ENCODE measurements at regions not wholly inside any gene's neighbourhood (a gene's known extent, or its start where the extent isn't known, plus 50 kb on each side); places are given as distances from the start of the nearest gene placed in this dataset.
"Not testable (repeated sequence)": the region's sequence is repeated elsewhere in the genome, so short reads cannot be mapped to it uniquely, and the experiment has no call there.

DNA sequence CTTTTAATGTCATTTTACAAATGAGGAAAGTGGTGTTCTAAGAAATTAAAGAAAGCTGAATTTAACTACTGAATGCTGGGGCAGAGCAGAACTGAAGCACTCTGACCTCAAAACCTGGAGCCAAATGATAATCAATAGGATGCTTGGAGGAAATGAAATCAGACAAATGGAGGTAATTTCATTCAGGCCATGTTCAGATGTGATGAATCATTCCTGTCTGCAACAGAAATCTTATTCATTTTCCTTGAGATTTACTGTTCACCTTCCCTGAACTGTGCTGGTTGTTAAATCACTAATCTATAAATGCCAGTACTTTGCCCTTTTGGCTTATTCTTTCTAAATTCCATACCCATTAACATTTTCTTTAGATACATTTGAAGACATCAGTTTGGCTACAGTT, 85.6 kb upstream of the SNX7 start:
- H3K4me1 Mint-ChIP-seq (ENCODE audit: low read depth in 2 of 2): no peaks in the 10 kb centered on the region
- H3K27ac Mint-ChIP-seq: no peak overlapping the region
- no peak overlapping the region for H3K4me3 Mint-ChIP-seq
- DNase-seq (ENCODE audit: low spot score) (no peak), ATAC-seq (no peak)
- H3K9me3 Mint-ChIP-seq: peaks cover 3% of the 10 kb centered on the region
- H3K27me3 Mint-ChIP-seq: no peaks in the 10 kb centered on the region
- H3K36me3 Mint-ChIP-seq: no peaks in the 10 kb centered on the region

DNA sequence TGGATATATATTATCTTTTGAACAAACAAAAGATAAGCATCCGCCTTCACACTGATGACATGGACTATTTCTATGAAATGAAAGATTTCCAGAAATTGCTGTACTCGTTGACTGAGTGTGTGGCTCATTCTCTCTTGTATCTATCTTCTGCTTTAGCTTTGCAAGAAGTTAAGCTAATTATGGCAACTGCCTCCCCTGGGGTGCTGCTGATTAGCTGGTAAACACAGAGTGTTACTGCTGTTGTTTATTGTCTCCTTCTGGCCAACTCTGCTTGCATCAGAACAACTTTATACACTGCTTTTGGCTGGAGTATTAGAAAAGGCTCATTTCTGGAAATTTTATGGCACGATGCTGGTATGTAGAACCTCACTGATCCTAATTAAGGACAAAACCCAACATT, 95.6 kb upstream of the SNX7 start:
- no peak for ATAC-seq

DNA sequence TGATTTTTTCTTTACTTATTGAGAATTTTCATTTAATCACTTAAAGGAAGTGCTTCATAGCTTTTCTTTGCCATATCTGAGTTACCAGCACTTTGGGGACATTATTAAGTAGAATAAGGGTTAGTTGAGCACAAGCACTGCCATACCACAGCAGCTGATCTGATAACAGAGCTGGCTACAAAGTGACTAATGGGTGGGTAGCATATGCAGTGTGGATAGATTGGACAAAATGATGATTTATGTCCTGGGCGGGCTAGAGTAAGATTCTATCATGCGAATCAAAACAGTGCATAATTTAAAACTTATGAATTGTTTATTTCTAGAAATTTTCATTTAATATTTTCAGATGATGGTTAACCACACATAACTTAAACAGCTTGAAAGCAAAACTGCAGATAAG, 102.2 kb upstream of the SNX7 start:
- ATAC-seq (no peak), DNase-seq (ENCODE audit: low spot score) (no peak)
- peaks cover 15% of the 10 kb centered on the region for H3K9me3 Mint-ChIP-seq
- peaks cover 5% of the 10 kb centered on the region for H3K36me3 Mint-ChIP-seq
- no peak overlapping the region for H3K4me3 Mint-ChIP-seq
- H3K4me1 Mint-ChIP-seq (ENCODE audit: low read depth in 2 of 2): no peaks in the 10 kb centered on the region
- no peaks in the 10 kb centered on the region for H3K27me3 Mint-ChIP-seq
- no peak overlapping the region for H3K27ac Mint-ChIP-seq

More for the DNA sequence above, 95.6 kb upstream of the SNX7 start:
- peaks cover 5% of the 10 kb centered on the region for H3K36me3 Mint-ChIP-seq
- H3K27ac Mint-ChIP-seq: no peak overlapping the region
- peaks cover 23% of the 10 kb centered on the region for H3K9me3 Mint-ChIP-seq
- no peak overlapping the region for H3K4me3 Mint-ChIP-seq
- no peaks in the 10 kb centered on the region for H3K27me3 Mint-ChIP-seq
- no peak for DNase-seq (ENCODE audit: low spot score)
- no peaks in the 10 kb centered on the region for H3K4me1 Mint-ChIP-seq (ENCODE audit: low read depth in 2 of 2)

DNA sequence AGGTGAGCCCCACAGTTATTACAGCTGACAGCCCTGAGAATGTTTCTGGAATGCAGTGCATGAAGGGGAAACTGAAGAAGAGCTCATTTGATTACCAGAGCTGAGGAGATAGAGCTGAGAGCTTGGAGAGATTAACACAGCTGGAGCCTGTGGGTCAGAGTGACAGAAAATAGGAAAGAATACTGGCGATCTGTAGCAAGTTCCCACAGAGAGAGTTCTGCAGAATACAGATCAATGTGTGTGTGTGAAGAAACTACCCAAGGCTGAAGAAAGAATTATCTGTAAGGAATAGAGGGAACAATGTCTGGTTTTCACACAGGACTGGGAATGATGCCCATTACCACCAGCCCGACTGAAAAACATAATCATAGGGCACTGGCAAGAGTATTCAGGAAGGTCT, 103.6 kb upstream of the SNX7 start:
- H3K4me3 Mint-ChIP-seq: no peak overlapping the region
- H3K36me3 Mint-ChIP-seq: peaks cover 5% of the 10 kb centered on the region
- peaks cover 14% of the 10 kb centered on the region for H3K9me3 Mint-ChIP-seq
- no peak for ATAC-seq
- no peaks in the 10 kb centered on the region for H3K4me1 Mint-ChIP-seq (ENCODE audit: low read depth in 2 of 2)
- H3K27me3 Mint-ChIP-seq: no peaks in the 10 kb centered on the region
- H3K27ac Mint-ChIP-seq: no peak overlapping the region
- no peak for DNase-seq (ENCODE audit: low spot score)

DNA sequence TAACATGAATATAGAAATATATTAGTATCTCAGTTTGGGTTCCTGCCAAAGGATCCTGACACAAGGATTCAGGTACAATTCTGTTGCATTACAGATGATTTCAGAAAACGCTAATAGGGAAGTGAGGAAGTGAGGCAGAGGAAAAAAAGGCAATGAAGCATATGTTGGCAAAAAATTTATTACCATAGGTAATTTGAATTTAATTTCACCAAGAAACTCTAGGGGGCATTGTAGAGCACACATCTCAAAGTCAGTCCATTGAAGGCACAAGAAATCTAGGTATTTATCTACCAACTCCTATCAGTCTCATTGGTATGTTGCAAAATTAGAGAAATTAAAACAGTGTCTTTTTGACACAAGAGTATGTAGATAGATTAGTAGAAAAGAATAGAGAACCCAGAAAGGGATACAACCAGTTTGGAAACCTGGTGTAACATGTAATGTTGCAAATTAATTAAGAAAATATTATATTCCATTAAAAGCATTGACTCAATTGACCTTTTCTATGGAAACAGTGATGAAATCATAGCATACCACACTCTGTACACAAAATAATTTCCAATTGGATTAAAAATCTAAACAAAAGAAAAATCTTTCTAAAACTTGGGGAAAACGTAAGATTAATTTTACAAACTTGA, 104.9 kb upstream of the SNX7 start:
- H3K27ac Mint-ChIP-seq: no peak overlapping the region
- no peaks in the 10 kb centered on the region for H3K4me1 Mint-ChIP-seq (ENCODE audit: low read depth in 2 of 2)
- H3K9me3 Mint-ChIP-seq: peaks cover 8% of the 10 kb centered on the region
- H3K36me3 Mint-ChIP-seq: no peaks in the 10 kb centered on the region
- ATAC-seq (no peak), DNase-seq (ENCODE audit: low spot score) (no peak)
- H3K27me3 Mint-ChIP-seq: no peaks in the 10 kb centered on the region
- H3K4me3 Mint-ChIP-seq: no peak overlapping the region

DNA sequence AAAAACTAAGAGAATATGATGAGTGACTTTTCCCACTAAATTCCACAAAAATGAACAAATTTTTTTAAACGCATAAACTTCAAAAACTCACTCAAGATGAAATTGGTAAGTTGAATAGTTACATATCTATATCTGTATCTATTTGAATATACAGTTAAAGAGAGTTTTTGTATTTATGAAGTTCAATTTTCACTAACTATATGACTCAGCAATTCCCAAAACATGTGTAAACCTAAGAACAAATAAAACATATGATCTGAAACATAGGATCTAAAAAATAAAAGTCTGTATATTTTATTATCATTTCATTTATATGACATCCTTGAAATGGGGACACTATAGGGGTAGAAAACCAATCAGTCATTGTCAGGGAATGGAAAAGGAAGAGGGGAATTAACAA, 105.7 kb upstream of the SNX7 start:
- no peaks in the 10 kb centered on the region for H3K27me3 Mint-ChIP-seq

DNA sequence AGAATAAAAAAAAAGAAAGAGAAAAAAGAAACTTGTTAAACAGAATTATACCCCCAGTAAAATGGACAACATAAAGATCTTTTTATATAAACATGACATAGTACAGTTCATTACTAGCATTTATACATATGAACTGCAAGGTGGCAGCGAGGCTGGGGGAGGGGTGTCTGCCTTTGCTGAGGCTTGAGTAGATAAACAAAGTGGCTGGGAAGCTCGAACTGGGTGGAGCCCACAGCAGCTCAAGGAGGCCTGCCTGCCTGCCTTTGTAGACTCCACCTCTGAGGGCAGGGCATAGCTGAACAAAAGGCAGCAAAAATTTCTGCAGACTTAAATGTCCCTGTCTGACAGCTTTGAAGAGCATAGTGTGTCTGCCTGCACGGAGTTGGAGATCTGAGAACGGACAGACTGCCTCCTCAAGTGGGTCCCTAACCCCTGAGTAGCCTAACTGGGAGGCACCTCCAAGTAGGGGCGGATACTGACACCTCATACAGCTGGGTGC, 108.9 kb upstream of the SNX7 start:
- not testable (repeated sequence) for H3K27me3 Mint-ChIP-seq; H3K4me1 Mint-ChIP-seq (ENCODE audit: low read depth in 2 of 2); H3K27ac Mint-ChIP-seq; H3K9me3 Mint-ChIP-seq; ATAC-seq; H3K4me3 Mint-ChIP-seq; H3K36me3 Mint-ChIP-seq; DNase-seq (ENCODE audit: low spot score)

More for the DNA sequence above, 105.7 kb upstream of the SNX7 start:
- DNase-seq (ENCODE audit: low spot score) (no peak), ATAC-seq (no peak)
- no peak overlapping the region for H3K4me3 Mint-ChIP-seq
- H3K27ac Mint-ChIP-seq: no peak overlapping the region
- peaks cover 11% of the 10 kb centered on the region for H3K9me3 Mint-ChIP-seq
- H3K36me3 Mint-ChIP-seq: no peaks in the 10 kb centered on the region
- no peaks in the 10 kb centered on the region for H3K4me1 Mint-ChIP-seq (ENCODE audit: low read depth in 2 of 2)

DNA sequence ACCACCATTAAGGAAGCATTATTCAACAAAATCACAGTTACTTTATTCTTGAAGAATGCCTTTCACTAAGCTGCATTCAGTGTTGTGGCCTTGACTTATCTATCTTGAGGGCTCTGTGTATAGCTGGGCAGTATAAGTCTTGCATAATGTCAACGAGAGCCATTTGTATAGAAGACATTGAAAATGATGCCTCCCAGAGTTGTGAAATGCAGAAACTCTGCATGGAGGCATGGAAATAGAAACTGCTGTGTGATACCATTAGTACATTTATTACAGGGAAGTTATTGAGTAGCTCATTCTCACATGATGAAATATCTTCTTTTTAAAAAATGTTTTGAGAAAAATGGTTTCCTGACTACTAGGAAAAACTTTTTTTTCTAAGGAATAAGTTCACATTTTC, 111.4 kb upstream of the SNX7 start:
- DNase-seq (ENCODE audit: low spot score) (no peak), ATAC-seq (no peak)
- H3K9me3 Mint-ChIP-seq: peaks cover 7% of the 10 kb centered on the region
- H3K27me3 Mint-ChIP-seq: no peaks in the 10 kb centered on the region
- H3K4me1 Mint-ChIP-seq (ENCODE audit: low read depth in 2 of 2): no peaks in the 10 kb centered on the region
- no peaks in the 10 kb centered on the region for H3K36me3 Mint-ChIP-seq
- H3K4me3 Mint-ChIP-seq: no peak overlapping the region
- no peak overlapping the region for H3K27ac Mint-ChIP-seq

DNA sequence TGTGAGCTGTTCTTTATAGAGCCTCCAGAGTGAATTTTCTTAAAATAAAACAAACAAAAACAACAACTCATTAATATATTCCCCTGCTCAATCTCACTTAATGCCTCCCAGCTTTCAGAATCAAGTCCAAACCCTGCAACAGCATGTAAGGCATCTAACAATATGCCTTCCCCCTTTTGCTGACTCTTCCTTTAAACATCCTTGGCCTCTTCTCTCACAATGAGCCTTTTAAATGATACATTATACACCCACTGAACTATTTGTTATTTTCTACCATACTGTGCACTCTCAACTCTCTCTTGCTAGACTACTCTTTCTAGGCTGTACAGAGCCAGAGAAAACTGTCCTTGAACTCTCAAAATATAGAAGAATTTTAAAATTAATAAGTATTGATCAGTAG, 115.2 kb upstream of the SNX7 start:
- no peak for DNase-seq (ENCODE audit: low spot score)
- Mint-ChIP-seq H3K4me3 (no peak overlapping the region), H3K9me3 (peaks cover 5% of the 10 kb centered on the region), H3K27me3 (no peaks in the 10 kb centered on the region), H3K36me3 (no peaks in the 10 kb centered on the region), H3K27ac (no peak overlapping the region), H3K4me1 (ENCODE audit: low read depth in 2 of 2) (no peaks in the 10 kb centered on the region)
- ATAC-seq: no peak

DNA sequence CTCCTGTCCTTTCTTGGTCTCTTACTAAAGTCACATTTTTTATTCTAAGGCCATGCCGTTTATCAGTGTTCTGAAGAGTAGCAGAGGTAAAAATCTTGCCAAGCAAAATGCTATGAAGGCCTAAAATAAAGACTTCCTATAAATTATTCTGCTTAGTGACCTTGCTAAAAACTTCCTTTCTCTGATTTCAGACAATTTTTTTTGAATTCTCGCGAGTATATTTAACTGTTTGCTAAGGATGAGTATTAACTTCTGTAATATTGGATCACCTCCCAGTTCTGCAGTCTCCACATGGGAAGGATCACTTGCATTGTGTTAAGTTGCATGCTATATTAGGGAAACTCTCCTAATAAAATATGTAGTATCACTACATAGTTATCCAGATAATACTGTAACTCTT, 123.4 kb upstream of the SNX7 start:
- Mint-ChIP-seq H3K4me3 (no peak overlapping the region), H3K9me3 (peaks cover 10% of the 10 kb centered on the region)

DNA sequence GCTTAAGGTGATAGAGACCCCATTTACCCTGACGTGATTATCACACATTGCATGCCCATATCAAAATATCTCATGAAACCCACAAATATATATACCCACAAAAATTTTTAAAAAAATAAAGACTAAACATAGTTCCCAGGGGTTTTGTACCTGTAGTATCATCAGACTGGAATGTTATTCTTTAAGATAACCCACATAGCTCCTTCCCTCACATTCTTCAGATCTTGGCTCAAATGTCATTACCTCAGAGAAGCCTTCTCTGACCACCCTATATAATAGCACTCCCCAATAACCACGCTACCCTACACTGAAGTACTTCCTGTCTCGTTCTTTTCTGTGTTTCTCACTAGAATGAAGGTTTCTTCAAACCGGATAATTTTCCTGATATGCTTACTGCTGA, 138.3 kb upstream of the SNX7 start:
- Mint-ChIP-seq H3K27ac (no peak overlapping the region), H3K4me1 (ENCODE audit: low read depth in 2 of 2) (no peaks in the 10 kb centered on the region), H3K27me3 (no peaks in the 10 kb centered on the region), H3K4me3 (no peak overlapping the region), H3K9me3 (peaks cover 15% of the 10 kb centered on the region), H3K36me3 (no peaks in the 10 kb centered on the region)
- no peak for DNase-seq (ENCODE audit: low spot score)
- ATAC-seq: no peak

More for the DNA sequence above, 123.4 kb upstream of the SNX7 start:
- DNase-seq (ENCODE audit: low spot score) (no peak), ATAC-seq (no peak)
- no peaks in the 10 kb centered on the region for H3K36me3 Mint-ChIP-seq
- no peaks in the 10 kb centered on the region for H3K27me3 Mint-ChIP-seq
- no peaks in the 10 kb centered on the region for H3K4me1 Mint-ChIP-seq (ENCODE audit: low read depth in 2 of 2)
- no peak overlapping the region for H3K27ac Mint-ChIP-seq

DNA sequence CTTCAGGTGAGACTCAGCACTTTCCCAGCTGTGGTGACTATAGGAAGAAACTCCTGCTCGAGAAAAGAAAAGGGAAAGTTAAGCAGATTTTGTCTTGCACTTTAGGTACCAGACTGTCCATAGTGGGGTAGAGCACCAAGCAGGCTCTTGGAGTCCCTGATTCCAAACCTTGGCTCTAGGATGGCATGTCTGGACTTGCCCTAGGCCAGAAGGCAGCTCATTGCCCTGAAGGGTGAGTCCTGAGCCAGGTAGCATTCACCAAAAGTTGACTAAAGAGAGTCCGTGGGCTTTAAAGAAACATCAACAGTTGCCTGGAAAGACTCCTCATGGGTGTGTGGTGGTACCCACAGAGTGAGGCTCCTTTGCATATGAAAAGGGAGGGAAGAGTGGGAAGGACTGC, 145.2 kb upstream of the SNX7 start:
- Mint-ChIP-seq H3K27ac (no peak overlapping the region), H3K9me3 (peaks cover 18% of the 10 kb centered on the region), H3K4me3 (no peak overlapping the region), H3K27me3 (peaks cover 0 to 6% of the 10 kb centered on the region in 2 donors), H3K36me3 (no peaks in the 10 kb centered on the region), H3K4me1 (ENCODE audit: low read depth in 2 of 2) (no peaks in the 10 kb centered on the region)
- ATAC-seq (no peak), DNase-seq (ENCODE audit: low spot score) (no peak)

DNA sequence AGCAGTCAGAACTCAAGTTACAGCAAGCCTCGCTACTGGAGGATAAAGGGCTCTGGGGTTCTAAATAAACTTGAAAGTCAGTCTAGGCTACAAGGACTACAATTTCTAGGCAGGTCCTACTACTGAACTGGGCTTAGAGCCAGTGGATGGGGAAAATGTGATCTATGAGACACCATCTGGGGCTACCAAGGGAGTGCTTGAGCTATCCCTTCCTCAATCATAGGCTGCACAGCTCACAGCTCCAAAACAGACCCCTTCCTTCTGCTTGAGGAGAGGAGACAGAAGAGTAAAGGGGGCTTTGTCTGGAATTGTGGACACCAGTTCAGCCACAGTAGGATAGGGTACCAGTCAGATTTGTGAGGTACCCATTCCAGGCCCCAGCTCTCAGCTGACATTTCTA, 145.8 kb upstream of the SNX7 start:
- ATAC-seq: no peak
- peaks cover 0 to 6% of the 10 kb centered on the region in 2 donors for H3K27me3 Mint-ChIP-seq
- H3K27ac Mint-ChIP-seq: no peak overlapping the region
- peaks cover 20% of the 10 kb centered on the region for H3K9me3 Mint-ChIP-seq
- H3K4me1 Mint-ChIP-seq (ENCODE audit: low read depth in 2 of 2): no peaks in the 10 kb centered on the region
- no peaks in the 10 kb centered on the region for H3K36me3 Mint-ChIP-seq
- no peak overlapping the region for H3K4me3 Mint-ChIP-seq
- peak; percentile 56 for DNase-seq (ENCODE audit: low spot score)

DNA sequence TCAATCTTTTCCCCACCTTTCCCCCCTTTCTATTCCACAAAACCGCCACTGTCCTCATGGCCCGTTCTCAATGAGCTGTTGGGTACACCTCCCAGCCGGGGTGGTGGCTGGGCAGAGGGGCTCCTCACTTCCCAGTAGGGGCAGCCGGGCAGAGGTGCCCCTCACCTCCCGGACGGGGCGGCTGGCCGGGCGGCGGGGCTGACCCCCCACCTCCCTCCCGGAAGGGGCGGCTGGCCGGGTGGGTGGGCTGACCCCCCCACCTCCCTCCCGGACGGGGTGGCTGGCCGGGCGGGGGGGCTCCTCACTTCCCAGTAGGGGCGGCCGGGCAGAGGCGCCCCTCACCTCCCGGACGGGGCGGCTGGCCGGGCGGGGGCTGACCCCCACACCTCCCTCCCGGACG, 149.3 kb upstream of the SNX7 start:
- not testable (repeated sequence) for H3K27ac Mint-ChIP-seq; H3K4me3 Mint-ChIP-seq; DNase-seq (ENCODE audit: low spot score); H3K36me3 Mint-ChIP-seq; H3K27me3 Mint-ChIP-seq; ATAC-seq; H3K4me1 Mint-ChIP-seq (ENCODE audit: low read depth in 2 of 2)
- H3K9me3 Mint-ChIP-seq: peaks cover 13% of the 10 kb centered on the region

DNA sequence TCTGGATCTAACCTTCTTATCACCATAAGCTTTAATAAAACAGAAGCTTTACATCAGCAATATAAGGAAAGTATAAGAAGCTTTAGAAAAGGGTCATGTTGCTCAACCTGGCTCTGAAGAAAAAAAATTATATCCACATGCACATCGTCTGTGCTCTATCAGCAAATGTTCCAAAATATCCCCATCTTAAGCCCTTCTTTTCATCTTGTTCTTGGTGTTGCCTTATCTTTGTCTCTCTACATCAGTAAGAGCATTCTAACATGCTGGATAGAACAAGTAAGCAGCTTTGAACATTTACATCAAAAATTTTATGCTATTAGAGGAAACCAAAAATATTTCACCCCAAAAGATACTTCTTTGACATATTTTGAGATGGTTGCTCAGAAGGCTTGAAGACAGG, 157.8 kb upstream of the SNX7 start:
- Mint-ChIP-seq H3K9me3 (peaks cover 19% of the 10 kb centered on the region), H3K36me3 (peaks cover 11% of the 10 kb centered on the region), H3K4me1 (ENCODE audit: low read depth in 2 of 2) (no peaks in the 10 kb centered on the region), H3K27ac (no peak overlapping the region), H3K4me3 (no peak overlapping the region), H3K27me3 (no peaks in the 10 kb centered on the region)
- ATAC-seq (no peak), DNase-seq (ENCODE audit: low spot score) (no peak)
